ENCODE measurements at regions not wholly inside any gene's neighbourhood (a gene's known extent, or its start where the extent isn't known, plus 50 kb on each side); places are given as distances from the start of the nearest gene placed in this dataset.

DNA sequence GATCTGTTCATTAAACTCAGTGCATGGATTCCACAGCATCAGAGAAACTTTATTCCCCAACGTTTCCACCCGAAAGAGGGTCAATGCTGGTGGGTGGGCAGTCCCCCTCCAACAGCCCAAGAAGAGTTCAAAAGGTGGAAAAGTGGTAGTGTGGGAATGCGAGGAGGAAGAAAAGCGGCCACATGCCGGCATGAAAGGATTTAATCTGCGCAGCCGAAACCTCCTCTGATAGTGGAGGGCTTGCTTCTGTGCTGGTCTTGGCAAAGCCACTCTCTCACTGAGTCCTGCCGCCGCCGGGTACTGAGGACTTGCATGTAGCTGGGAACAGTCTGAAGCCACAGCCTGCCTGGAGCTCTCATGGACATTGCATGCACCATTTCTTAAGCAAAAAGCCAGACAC is 136.2 kb upstream of the ZNF536 start:
- Histone ChIP-seq H3K36me3 (ENCODE audit: control insufficient read depth, low read length) (no peaks in the 10 kb centered on the region), H3K27ac (ENCODE audit: low read depth, low read length) (no peak overlapping the region), H3K4me2 (ENCODE audit: low read length) (no peak overlapping the region), H3K79me2 (ENCODE audit: control insufficient read depth, low read length) (no peaks in the 10 kb centered on the region), H3K9me2 (replicated peaks; ENCODE audit: control insufficient read depth, low read length) (no peaks in the 10 kb centered on the region), H3F3A (ENCODE audit: control insufficient read depth, insufficient read depth) (no peaks in the 10 kb centered on the region), H4K20me1 (ENCODE audit: control insufficient read depth, insufficient read depth, low read depth, low read length) (no peaks in the 10 kb centered on the region), H3K4me1 (ENCODE audit: control insufficient read depth, low read length) (no peaks in the 10 kb centered on the region), H3K4me3 (ENCODE audit: low read length) (no peak overlapping the region), H3K9me3 (ENCODE audit: control insufficient read depth, insufficient read depth, low read length) (no peaks in the 10 kb centered on the region), H3K27me3 (ENCODE audit: control insufficient read depth, low read length) (peaks cover 2% of the 10 kb centered on the region; the same call in 1 of the 2 replicates)
- TF ChIP-seq, protein P1, sequence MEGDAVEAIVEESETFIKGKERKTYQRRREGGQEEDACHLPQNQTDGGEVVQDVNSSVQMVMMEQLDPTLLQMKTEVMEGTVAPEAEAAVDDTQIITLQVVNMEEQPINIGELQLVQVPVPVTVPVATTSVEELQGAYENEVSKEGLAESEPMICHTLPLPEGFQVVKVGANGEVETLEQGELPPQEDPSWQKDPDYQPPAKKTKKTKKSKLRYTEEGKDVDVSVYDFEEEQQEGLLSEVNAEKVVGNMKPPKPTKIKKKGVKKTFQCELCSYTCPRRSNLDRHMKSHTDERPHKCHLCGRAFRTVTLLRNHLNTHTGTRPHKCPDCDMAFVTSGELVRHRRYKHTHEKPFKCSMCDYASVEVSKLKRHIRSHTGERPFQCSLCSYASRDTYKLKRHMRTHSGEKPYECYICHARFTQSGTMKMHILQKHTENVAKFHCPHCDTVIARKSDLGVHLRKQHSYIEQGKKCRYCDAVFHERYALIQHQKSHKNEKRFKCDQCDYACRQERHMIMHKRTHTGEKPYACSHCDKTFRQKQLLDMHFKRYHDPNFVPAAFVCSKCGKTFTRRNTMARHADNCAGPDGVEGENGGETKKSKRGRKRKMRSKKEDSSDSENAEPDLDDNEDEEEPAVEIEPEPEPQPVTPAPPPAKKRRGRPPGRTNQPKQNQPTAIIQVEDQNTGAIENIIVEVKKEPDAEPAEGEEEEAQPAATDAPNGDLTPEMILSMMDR (IDR thresholded peaks at IDR 0.05; ENCODE audit: low read depth, low read length, poor library complexity, severe bottlenecking), result no peak
- no peak for TF ChIP-seq EZH2phosphoT487 (IDR thresholded peaks at IDR 0.05; ENCODE audit: borderline replicate concordance, low read length)

DNA sequence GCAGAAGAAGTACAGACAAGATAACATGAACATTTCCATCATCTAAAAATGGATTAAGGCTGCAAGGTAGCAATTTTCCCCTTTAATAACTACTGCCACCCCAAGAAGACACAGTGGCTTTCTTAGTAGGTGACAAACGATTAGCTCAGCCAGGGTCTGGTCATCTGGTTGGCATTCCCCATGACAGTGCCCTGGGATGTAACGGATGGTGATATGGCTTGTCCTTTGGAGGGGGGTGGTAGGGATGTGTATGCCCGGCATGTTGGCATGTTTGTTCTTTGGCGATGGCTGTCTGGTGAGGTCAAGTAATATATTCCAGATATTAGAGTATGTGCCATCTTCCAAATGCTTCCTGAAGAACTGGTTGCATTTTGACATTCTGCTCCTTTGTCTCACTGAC is 135.6 kb upstream of the ZNF536 start:
- no peaks in the 10 kb centered on the region for H3K79me2 ChIP-seq (ENCODE audit: control insufficient read depth, low read length)
- H3K9me2 ChIP-seq (replicated peaks; ENCODE audit: control insufficient read depth, low read length), result no peaks in the 10 kb centered on the region
- H3K27ac ChIP-seq (ENCODE audit: low read depth, low read length), result no peak overlapping the region
- H3K9me3 ChIP-seq (ENCODE audit: control insufficient read depth, insufficient read depth, low read length), result no peaks in the 10 kb centered on the region
- TF ChIP-seq, protein P1 (IDR thresholded peaks at IDR 0.05; ENCODE audit: low read depth, low read length, poor library complexity, severe bottlenecking), result no peak
- TF ChIP-seq EZH2phosphoT487 (IDR thresholded peaks at IDR 0.05; ENCODE audit: borderline replicate concordance, low read length), result no peak
- no peaks in the 10 kb centered on the region for H3F3A ChIP-seq (ENCODE audit: control insufficient read depth, insufficient read depth)
- no peaks in the 10 kb centered on the region for H3K27me3 ChIP-seq (ENCODE audit: control insufficient read depth, low read length)
- no peaks in the 10 kb centered on the region for H3K4me1 ChIP-seq (ENCODE audit: control insufficient read depth, low read length)
- no peak overlapping the region for H3K4me2 ChIP-seq (ENCODE audit: low read length)
- H4K20me1 ChIP-seq (ENCODE audit: control insufficient read depth, insufficient read depth, low read depth, low read length), result no peaks in the 10 kb centered on the region
- no peaks in the 10 kb centered on the region for H3K36me3 ChIP-seq (ENCODE audit: control insufficient read depth, low read length)
- H3K4me3 ChIP-seq (ENCODE audit: low read length), result no peak overlapping the region

DNA sequence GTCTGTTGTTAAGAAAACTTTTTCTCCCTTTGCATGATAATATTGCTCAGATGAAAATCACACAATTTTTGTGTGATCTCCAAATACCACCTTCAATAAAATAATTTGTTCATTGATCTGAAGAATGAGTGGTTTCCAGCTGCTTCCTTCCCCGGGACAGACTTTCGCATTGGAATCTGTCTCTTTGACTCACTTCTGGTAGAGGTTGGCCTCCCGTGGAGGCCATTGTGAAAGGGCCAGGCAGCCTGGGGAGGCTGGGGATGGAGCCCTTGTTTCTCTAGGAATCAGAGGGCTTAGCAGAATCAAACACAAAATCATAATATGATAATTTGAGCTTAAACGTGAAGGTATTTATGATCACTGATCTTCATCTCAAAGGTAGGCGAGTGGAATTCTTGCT is 135.0 kb upstream of the ZNF536 start:
- H3F3A ChIP-seq (ENCODE audit: control insufficient read depth, insufficient read depth), result no peaks in the 10 kb centered on the region
- H3K9me3 ChIP-seq (ENCODE audit: control insufficient read depth, insufficient read depth, low read length), result no peaks in the 10 kb centered on the region
- no peak overlapping the region for H3K4me3 ChIP-seq (ENCODE audit: low read length)
- no peaks in the 10 kb centered on the region for H4K20me1 ChIP-seq (ENCODE audit: control insufficient read depth, insufficient read depth, low read depth, low read length)
- TF ChIP-seq EZH2phosphoT487 (IDR thresholded peaks at IDR 0.05; ENCODE audit: borderline replicate concordance, low read length), result no peak
- TF ChIP-seq, protein P1 (IDR thresholded peaks at IDR 0.05; ENCODE audit: low read depth, low read length, poor library complexity, severe bottlenecking), result no peak
- no peaks in the 10 kb centered on the region for H3K79me2 ChIP-seq (ENCODE audit: control insufficient read depth, low read length)
- no peaks in the 10 kb centered on the region for H3K36me3 ChIP-seq (ENCODE audit: control insufficient read depth, low read length)
- no peak overlapping the region for H3K27ac ChIP-seq (ENCODE audit: low read depth, low read length)
- no peaks in the 10 kb centered on the region for H3K4me1 ChIP-seq (ENCODE audit: control insufficient read depth, low read length)
- no peak overlapping the region for H3K4me2 ChIP-seq (ENCODE audit: low read length)
- no peaks in the 10 kb centered on the region for H3K27me3 ChIP-seq (ENCODE audit: control insufficient read depth, low read length)
- H3K9me2 ChIP-seq (replicated peaks; ENCODE audit: control insufficient read depth, low read length), result no peaks in the 10 kb centered on the region

Data from DOHH2 (cell line).